CD4-positive, alpha-beta memory T cell (primary cell): ENCODE measurements at regions not wholly inside any gene's neighbourhood (a gene's known extent, or its start where the extent isn't known, plus 50 kb on each side); places are given as distances from the start of the nearest gene placed in this dataset.

Experiments used
- CTCF ChIA-PET: fragments of 350-600 bp; sonication (Branson Sonifier 250); formaldehyde crosslinking; loops from one replicate; lab custom pipeline; 2021; ENCODE audit warnings: inconsistent platforms; ENCODE audit not compliant: partially characterized antibody; lab: Charles Lee
- POLR2A ChIA-PET: fragments of 350-600 bp; sonication (Branson Sonifier 250); formaldehyde crosslinking; loops from one replicate; lab custom pipeline; 2021; ENCODE audit not compliant: partially characterized antibody; lab: Charles Lee
- DNase-seq, 5 donors: peaks; one replicate each; pipeline versions ENCODE4 v3.0.0 to v3.0.0-alpha.2; 2020 to 2022; ENCODE audit warnings: mixed read lengths in 1 of 5
- H3K27ac ChIP-seq: one replicate; pipeline ENCODE4 v1.7.0; 2013; ENCODE audit warnings: low read depth, low read length
- H3K27me3 ChIP-seq: 2 replicates; pipeline ENCODE4 v1.7.0; 2013; ENCODE audit warnings: mild to moderate bottlenecking, low read length, moderate library complexity; ENCODE audit not compliant: insufficient read depth
- H3K36me3 ChIP-seq: 2 replicates; pipeline ENCODE4 v1.7.0; 2013; ENCODE audit warnings: mild to moderate bottlenecking, low read length, moderate library complexity; ENCODE audit not compliant: insufficient read depth
- H3K4me1 ChIP-seq: 2 replicates; pipeline ENCODE4 v1.7.0; 2013; ENCODE audit warnings: mild to moderate bottlenecking, low read length, moderate library complexity; ENCODE audit not compliant: insufficient read depth
- H3K4me3 ChIP-seq, 2 donors: one replicate each; pipeline ENCODE4 v1.7.0; 2013; ENCODE audit warnings: low read length in 2 of 2, mild to moderate bottlenecking in 1 of 2
- H3K9me3 ChIP-seq, 2 donors: one replicate each; pipeline ENCODE4 v1.7.0; 2013; ENCODE audit warnings: low read length in 2 of 2, control low read depth in 1 of 2; ENCODE audit not compliant: control insufficient read depth in 1 of 2
- H3K27ac Mint-ChIP-seq, 7 donors: one replicate each; pipeline ENCODE4 v1.8.0; 2020 to 2021; ENCODE audit warnings: mixed read lengths in 7 of 7, mild to moderate bottlenecking in 6 of 7, inconsistent platforms in 3 of 7, moderate library complexity in 3 of 7
- H3K27me3 Mint-ChIP-seq, 2 donors: one replicate each; pipeline ENCODE4 v1.8.0; 2020 to 2021; ENCODE audit warnings: mixed read lengths in 2 of 2
- H3K36me3 Mint-ChIP-seq, 2 donors: one replicate each; pipeline ENCODE4 v1.8.0; 2020 to 2021; ENCODE audit warnings: mixed read lengths in 2 of 2, inconsistent platforms in 1 of 2, mild to moderate bottlenecking in 1 of 2
- H3K4me1 Mint-ChIP-seq, 4 donors: one replicate each; pipeline ENCODE4 v1.8.0; 2020 to 2021; ENCODE audit warnings: mixed read lengths in 4 of 4, mild to moderate bottlenecking in 1 of 4
- H3K4me3 Mint-ChIP-seq, 8 donors: one replicate each; pipeline ENCODE4 v1.8.0; 2020 to 2021; ENCODE audit warnings: mixed read lengths in 8 of 8, mild to moderate bottlenecking in 7 of 8, moderate library complexity in 6 of 8, inconsistent platforms in 3 of 8
- H3K9me3 Mint-ChIP-seq, 8 donors: one replicate each; pipeline ENCODE4 v1.8.0; 2020 to 2021; ENCODE audit warnings: mixed read lengths in 8 of 8, mild to moderate bottlenecking in 5 of 8, inconsistent platforms in 3 of 8, moderate library complexity in 1 of 8
- intact Hi-C: fragments of 100-400 bp; cut with micrococcal nuclease; formaldehyde crosslinking; loops from one replicate; pipeline ENCODE4 v1.15.1; 2023

DNA sequence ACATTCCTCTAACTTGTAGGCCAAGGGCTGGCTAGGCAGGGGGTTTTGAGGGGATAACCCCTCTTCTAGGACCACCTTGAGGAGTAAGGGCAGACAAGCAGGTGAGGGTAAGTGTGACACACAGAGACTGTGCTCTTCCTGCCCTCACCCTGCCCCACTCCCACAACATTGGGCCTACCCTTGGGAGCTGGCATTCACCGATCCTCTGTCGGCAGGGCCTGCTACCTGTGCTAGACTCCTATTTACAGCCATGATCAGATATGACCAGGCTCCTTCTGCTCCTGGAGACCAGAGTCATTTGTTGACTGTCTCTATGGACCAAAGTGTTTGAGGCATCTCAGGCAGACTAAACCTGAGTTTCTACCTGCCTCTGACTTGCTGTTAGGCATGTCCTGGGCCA lies 68.3 kb downstream of the SYF2 start:
- Mint-ChIP-seq H3K36me3 (no peaks in the 10 kb centered on the region), H3K9me3 (peaks cover 0 to 3% (median under 1%) of the 10 kb centered on the region in 8 donors), H3K27me3 (peaks cover 0 to 3% of the 10 kb centered on the region in 2 donors), H3K27ac (no peak overlapping the region), H3K4me1 (peaks cover 0 to 1% (median under 1%) of the 10 kb centered on the region in 4 donors), H3K4me3 (no peak overlapping the region)
- no peak overlapping the region for H3K27ac ChIP-seq
- intact Hi-C loops, result no loop called here
- no peaks in the 10 kb centered on the region for H3K36me3 ChIP-seq
- POLR2A ChIA-PET, result no interaction called here
- CTCF ChIA-PET, result no interaction called here
- no peaks in the 10 kb centered on the region for H3K27me3 ChIP-seq
- DNase-seq, result no peak
- no peaks in the 10 kb centered on the region for H3K9me3 ChIP-seq
- no peaks in the 10 kb centered on the region for H3K4me1 ChIP-seq
- no peak overlapping the region for H3K4me3 ChIP-seq

GRCh38 chr1:25161981-25162380 lies 70.3 kb downstream of the SYF2 start:
- Histone ChIP-seq H3K4me3 (no peak overlapping the region), H3K27ac (no peak overlapping the region), H3K4me1 (no peaks in the 10 kb centered on the region), H3K36me3 (no peaks in the 10 kb centered on the region), H3K27me3 (no peaks in the 10 kb centered on the region), H3K9me3 (no peaks in the 10 kb centered on the region)
- Mint-ChIP-seq H3K27ac (no peak overlapping the region), H3K36me3 (no peaks in the 10 kb centered on the region), H3K4me3 (no peak overlapping the region), H3K4me1 (peaks cover 0 to 1% (median under 1%) of the 10 kb centered on the region in 4 donors), H3K9me3 (peaks cover 0 to 11% (median 3%) of the 10 kb centered on the region in 8 donors), H3K27me3 (peaks cover 1 to 8% of the 10 kb centered on the region in 2 donors)
- no peak for DNase-seq
- POLR2A ChIA-PET, result no interaction called here
- CTCF ChIA-PET, result no interaction called here
- intact Hi-C loops, result no loop called here

GRCh38 chr1:25157846-25158245 lies 74.5 kb downstream of the SYF2 start:
- no peaks in the 10 kb centered on the region for H3K9me3 ChIP-seq
- intact Hi-C loops, result no loop called here
- Mint-ChIP-seq H3K4me3 (no peak overlapping the region), H3K9me3 (peaks cover 0 to 15% (median 5%) of the 10 kb centered on the region in 8 donors), H3K36me3 (no peaks in the 10 kb centered on the region), H3K27me3 (peaks cover 8 to 13% of the 10 kb centered on the region in 2 donors), H3K27ac (no peak overlapping the region), H3K4me1 (no peaks in the 10 kb centered on the region)
- peaks cover 4% of the 10 kb centered on the region for H3K27me3 ChIP-seq
- no peak overlapping the region for H3K27ac ChIP-seq
- DNase-seq, result no peak
- H3K4me3 ChIP-seq, result no peak overlapping the region
- ChIA-PET CTCF (no interaction called here), POLR2A (no interaction called here)
- no peaks in the 10 kb centered on the region for H3K36me3 ChIP-seq
- H3K4me1 ChIP-seq, result no peaks in the 10 kb centered on the region

GRCh38 chr1:25150985-25151495 lies 81.3 kb downstream of the SYF2 start:
- Histone ChIP-seq H3K27ac (no peak overlapping the region), H3K27me3 (peaks cover 4% of the 10 kb centered on the region), H3K4me3 (no peak overlapping the region), H3K4me1 (no peaks in the 10 kb centered on the region), H3K36me3 (no peaks in the 10 kb centered on the region), H3K9me3 (no peaks in the 10 kb centered on the region)
- Mint-ChIP-seq H3K4me1 (peaks cover 0 to 4% (median 1%) of the 10 kb centered on the region in 4 donors), H3K27ac (no peak overlapping the region), H3K9me3 (peaks cover 0 to 8% (median 0%) of the 10 kb centered on the region in 8 donors), H3K36me3 (no peaks in the 10 kb centered on the region), H3K27me3 (peaks cover 24 to 27% of the 10 kb centered on the region in 2 donors), H3K4me3 (no peak overlapping the region)
- ChIA-PET CTCF (interaction anchor here (0.8 to 1.1 kb wide), 2 partner anchors 31 to 290 kb away, joined by 3 to 4 read pairs; no protein-coding TSS in a partner anchor), POLR2A (no interaction called here)
- DNase-seq, result no peak
- intact Hi-C loops, result no loop called here

- DNase-seq, result peak; percentile 23 to 46 (median 33)
- CTCF ChIA-PET, result interaction anchor here (1.0 to 2.9 kb wide), 5 partner anchors 10 to 460 kb away, joined by 3 to 11 read pairs (median 4); no protein-coding TSS in a partner anchor
- Mint-ChIP-seq H3K36me3 (no peaks in the 10 kb centered on the region), H3K9me3 (peaks cover 0 to 2% (median 0%) of the 10 kb centered on the region in 8 donors), H3K27ac (no peak overlapping the region), H3K4me1 (peaks cover 0 to 4% (median 1%) of the 10 kb centered on the region in 4 donors), H3K4me3 (no peak overlapping the region), H3K27me3 (peaks cover 23 to 32% of the 10 kb centered on the region in 2 donors)
- intact Hi-C loops, result loop anchor here (1.0 kb wide), 1 partner anchor 300 kb away; no protein-coding TSS in a partner anchor
- H3K4me3 ChIP-seq, result no peak overlapping the region
- peaks cover under 1% of the 10 kb centered on the region for H3K27me3 ChIP-seq
- no peaks in the 10 kb centered on the region for H3K9me3 ChIP-seq
- H3K27ac ChIP-seq, result no peak overlapping the region
- H3K4me1 ChIP-seq, result no peaks in the 10 kb centered on the region
- POLR2A ChIA-PET, result no interaction called here
- no peaks in the 10 kb centered on the region for H3K36me3 ChIP-seq
Measured at GRCh38 chr1:25148673-25149300, 83.5 kb downstream of the SYF2 start.

DNA sequence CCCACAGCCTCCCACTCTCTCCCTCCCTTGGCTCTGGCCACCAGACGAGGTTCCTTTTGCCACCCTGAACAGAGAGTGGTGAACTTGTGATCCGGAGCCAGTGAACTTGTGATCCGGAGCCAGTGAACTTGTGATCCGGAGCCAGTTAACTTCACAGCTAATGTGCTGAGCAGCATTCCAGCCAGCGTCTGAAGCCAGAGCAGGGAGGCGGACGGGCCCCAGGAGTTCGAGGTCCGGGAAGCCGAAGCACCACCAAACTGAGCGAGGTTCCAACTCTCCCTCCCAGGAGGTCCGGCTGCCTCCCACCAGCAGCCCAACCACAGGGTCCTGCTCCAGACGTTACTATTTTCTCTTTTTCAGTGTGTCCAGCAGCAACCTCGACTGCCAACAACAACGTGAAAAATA lies 85.8 kb downstream of the SYF2 start:
- no peaks in the 10 kb centered on the region for H3K36me3 Mint-ChIP-seq
- CTCF ChIA-PET, result no interaction called here
- H3K9me3 Mint-ChIP-seq, result peaks cover 0 to 2% (median 0%) of the 10 kb centered on the region in 8 donors
- H3K4me3 ChIP-seq, result no peak overlapping the region
- H3K9me3 ChIP-seq, result no peaks in the 10 kb centered on the region
- no peak overlapping the region for H3K27ac ChIP-seq
- no peaks in the 10 kb centered on the region for H3K4me1 ChIP-seq
- peaks cover 0 to 4% (median 1%) of the 10 kb centered on the region in 4 donors for H3K4me1 Mint-ChIP-seq
- DNase-seq, result no peak
- intact Hi-C loops, result no loop called here
- H3K27me3 ChIP-seq, result no peaks in the 10 kb centered on the region
- H3K27ac Mint-ChIP-seq, result no peak overlapping the region
- no peaks in the 10 kb centered on the region for H3K36me3 ChIP-seq
- POLR2A ChIA-PET, result no interaction called here
- H3K27me3 Mint-ChIP-seq, result peaks cover 24 to 33% of the 10 kb centered on the region in 2 donors
- no peak overlapping the region for H3K4me3 Mint-ChIP-seq

DNA sequence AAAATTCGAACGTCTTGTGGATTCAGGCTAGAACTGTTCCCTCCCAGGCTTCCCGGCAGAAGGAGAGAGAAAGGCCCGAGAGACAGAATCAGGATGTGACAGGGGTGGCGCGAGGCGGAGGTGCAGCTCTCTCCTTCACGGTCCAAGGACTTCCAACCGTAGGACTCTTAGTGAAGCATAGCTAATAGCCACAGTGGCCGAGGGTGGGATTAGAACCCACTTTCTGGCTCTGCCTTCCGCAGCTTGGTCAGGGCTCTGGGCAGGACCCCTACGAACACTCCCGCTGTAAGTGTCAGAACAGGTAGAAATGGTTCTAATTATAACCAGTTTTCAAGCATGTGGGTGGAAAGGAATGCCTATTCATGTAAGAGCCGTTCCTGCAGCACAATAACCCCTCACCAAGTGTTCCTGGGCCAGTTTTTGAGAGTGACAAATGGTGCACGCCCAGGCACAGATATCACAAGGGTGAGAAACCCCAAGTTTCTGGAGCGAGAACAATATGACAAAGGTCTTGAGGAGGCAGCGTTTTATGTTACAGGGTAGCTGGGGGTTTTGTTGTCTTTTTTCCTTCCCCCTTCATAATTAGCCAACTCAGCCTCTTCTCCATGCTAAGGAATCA lies 86.4 kb downstream of the SYF2 start:
- ChIA-PET CTCF (no interaction called here), POLR2A (no interaction called here)
- H3K27me3 Mint-ChIP-seq, result peaks cover 22 to 31% of the 10 kb centered on the region in 2 donors
- no peaks in the 10 kb centered on the region for H3K9me3 ChIP-seq
- no peaks in the 10 kb centered on the region for H3K4me1 ChIP-seq
- intact Hi-C loops, result no loop called here
- H3K27ac ChIP-seq, result no peak overlapping the region
- H3K4me1 Mint-ChIP-seq, result peaks cover 0 to 4% (median 1%) of the 10 kb centered on the region in 4 donors
- no peaks in the 10 kb centered on the region for H3K27me3 ChIP-seq
- H3K4me3 Mint-ChIP-seq, result no peak overlapping the region
- no peak for DNase-seq
- no peaks in the 10 kb centered on the region for H3K36me3 Mint-ChIP-seq
- peaks cover 0 to 2% (median 0%) of the 10 kb centered on the region in 8 donors for H3K9me3 Mint-ChIP-seq
- H3K36me3 ChIP-seq, result no peaks in the 10 kb centered on the region
- no peak overlapping the region for H3K4me3 ChIP-seq
- no peak overlapping the region for H3K27ac Mint-ChIP-seq
